ENCODE measurements at regions not wholly inside any gene's neighbourhood (a gene's known extent, or its start where the extent isn't known, plus 50 kb on each side); places are given as distances from the start of the nearest gene placed in this dataset.

DNA sequence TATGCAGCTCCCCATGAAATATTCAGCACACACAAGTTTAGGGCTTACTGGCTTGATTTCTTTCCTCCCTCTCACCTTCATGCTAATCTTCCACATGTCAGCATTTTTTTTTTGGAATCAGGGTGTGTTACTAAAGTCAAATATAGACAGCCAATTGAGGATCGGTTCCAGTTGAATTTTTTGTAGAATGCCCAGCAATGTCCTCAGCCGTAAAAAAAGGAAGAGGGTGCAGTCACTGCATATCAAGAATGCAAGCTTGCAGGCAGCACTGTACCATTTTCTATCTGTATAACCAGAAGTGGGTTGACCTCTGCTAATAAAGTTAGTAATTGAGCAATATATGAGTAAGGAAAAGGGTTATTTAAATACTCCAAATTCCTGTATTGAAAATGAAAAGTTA lies 51.4 kb upstream of the CHMP2B start:
- DNase-seq: no peak

GRCh38 chr3:87173776-87174175 lies 53.3 kb upstream of the CHMP2B start:
- no peak for DNase-seq

- no peak for DNase-seq
These were observed 54.0 kb upstream of the CHMP2B start for GRCh38 chr3:87173071-87173470.

DNA sequence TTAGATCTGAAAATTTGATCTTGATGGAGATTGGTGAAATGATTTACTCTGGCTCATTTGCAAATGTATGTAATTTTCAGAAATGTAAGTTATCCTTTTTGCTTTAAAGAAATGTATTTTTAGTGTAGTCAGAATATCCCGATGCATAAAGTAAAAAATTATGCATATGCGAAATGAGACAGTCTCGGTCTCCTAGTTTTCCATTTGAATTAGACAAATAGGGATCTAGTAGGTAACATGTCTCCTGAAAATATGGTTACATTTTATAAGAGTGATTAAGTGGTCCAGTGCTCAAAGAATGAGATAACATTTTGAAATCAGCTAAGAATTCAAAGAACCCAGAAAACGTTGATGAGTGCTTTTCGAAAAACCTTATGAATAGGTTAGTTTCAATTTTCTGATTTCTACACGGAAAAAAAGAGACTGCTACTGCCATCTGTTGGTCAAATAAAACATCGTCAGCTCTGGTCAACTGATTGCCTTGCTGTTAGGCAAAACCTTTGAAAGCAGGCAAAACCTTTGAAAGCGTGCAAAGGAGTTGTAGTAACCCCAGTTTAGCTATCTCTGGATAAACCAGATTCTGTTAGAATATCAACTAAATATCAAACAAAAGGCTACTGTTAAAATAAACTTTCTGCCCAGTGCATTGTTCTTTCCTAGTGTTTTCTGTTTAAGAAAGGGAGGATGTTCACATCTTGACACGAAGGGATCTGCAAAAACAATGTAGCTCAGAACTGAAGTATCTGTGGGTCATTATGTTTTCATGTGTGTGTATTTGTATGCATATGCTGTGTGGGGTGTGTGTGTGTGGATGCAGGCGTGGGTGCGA lies 59.3 kb upstream of the CHMP2B start:
- peak; percentile 69 for DNase-seq

- DNase-seq: no peak
These were observed 62.9 kb upstream of the CHMP2B start for GRCh38 chr3:87164245-87164644.

- DNase-seq: no peak
These were observed 65.3 kb upstream of the CHMP2B start for GRCh38 chr3:87161851-87162250.

- no peak for DNase-seq
These were observed 65.7 kb upstream of the CHMP2B start for GRCh38 chr3:87161417-87161816.

GRCh38 chr3:87161013-87161412 lies 66.1 kb upstream of the CHMP2B start:
- DNase-seq: no peak

DNA sequence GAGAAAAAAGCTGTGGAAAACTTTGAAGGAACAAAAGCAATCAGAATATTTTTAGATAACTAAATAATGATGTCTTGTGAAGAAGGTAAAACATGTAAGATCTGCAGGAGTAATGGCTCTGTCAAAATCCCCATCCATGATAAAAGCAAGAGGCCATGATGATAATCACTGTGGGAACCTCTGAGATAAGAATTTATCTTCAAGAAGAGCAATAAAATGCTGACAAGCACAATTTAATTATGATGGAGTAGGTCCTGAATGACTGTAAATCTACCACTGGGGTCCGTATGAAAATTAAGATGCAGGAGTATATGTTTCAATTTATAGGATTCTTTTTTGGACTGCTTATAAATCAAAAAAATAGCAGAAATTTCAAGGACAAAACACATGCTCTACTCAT lies 68.3 kb upstream of the CHMP2B start:
- DNase-seq: no peak

DNA sequence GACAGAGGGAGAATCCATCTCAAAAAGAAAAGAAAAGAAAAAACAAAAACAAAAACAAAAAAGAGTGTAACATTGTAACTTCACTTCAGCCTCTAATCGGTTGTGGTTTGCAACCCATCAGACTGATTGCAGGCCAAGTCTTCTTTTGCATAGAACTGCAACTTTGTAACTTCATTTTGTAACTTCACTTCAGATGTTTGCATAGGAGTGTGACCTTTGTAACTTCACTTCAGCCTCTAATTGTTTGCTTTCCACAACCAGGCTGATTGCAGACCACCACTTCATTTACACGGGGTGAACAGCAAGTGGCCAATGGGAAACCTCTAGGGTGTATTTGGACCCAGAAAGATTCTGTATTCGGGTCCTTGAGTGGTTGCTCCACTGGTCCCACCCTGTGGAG lies 79.1 kb upstream of the CHMP2B start:
- DNase-seq: no peak

DNA sequence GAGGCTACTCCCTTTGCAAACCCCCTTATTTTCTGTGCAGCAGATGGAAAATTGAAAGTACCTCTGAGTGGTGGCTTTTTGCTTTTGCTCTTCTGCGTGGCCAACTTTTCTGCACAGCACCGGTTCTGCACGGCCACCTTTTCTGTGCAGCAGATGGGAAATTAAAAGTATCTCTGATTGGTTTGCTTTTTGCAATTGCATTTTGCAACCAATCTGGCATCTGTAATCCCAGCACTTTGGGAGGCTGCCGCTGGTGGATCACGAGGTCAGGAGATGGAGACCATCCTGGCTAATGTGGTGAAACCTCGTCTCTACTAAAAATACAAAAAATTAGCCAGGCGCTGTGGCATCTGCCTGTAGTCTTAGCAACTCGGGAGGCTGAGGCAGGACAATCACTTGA lies 79.5 kb upstream of the CHMP2B start:
- no peak for DNase-seq

DNA sequence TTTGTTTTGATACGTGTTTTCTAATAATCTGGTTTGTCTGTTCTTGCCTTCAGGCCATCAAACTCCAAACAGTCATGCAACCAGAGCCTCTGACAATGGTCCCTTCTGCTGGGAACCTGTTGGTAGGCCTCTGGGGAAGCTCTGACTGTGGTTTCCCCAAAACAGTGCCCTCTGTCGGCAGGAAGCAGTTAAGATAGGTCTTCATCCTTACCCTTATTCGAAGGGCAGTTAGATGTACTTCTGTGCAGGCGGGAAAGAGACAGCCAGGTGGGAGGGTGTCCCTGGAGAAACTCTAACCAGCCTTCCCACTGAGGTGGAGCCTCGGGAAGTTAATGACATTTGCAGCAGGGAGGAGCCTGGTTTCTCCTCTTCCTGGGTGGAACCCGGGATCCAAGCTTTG lies 81.6 kb upstream of the CHMP2B start:
- no peak for DNase-seq

GRCh38 chr3:87136066-87136596 lies 91.0 kb upstream of the CHMP2B start:
- DNase-seq: no peak

GRCh38 chr3:87135412-87135811 lies 91.7 kb upstream of the CHMP2B start:
- no peak for DNase-seq

- DNase-seq: no peak
These were observed 94.3 kb upstream of the CHMP2B start for GRCh38 chr3:87132801-87133200.

DNA sequence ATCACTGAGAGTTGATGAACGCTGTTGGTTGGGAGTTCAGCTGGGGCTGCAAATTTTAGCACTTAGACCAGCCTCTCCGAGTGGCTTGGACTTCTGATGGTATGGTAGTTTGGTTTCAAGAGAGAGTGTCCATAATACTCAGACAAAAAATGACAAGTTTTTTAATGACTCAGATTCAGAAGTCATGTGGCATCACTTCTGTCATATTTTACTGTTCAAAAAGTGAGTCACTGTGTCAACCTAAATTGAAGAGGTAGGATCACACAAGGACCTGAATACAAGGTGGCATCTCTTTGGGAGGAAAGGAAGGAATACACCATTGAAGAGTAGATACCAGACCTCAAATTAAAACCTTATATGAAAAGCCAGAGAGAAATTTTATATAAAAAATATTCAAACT lies 99.1 kb upstream of the CHMP2B start:
- no peak for DNase-seq

- DNase-seq: no peak
These were observed 99.8 kb upstream of the CHMP2B start for GRCh38 chr3:87127281-87127680.

DNA sequence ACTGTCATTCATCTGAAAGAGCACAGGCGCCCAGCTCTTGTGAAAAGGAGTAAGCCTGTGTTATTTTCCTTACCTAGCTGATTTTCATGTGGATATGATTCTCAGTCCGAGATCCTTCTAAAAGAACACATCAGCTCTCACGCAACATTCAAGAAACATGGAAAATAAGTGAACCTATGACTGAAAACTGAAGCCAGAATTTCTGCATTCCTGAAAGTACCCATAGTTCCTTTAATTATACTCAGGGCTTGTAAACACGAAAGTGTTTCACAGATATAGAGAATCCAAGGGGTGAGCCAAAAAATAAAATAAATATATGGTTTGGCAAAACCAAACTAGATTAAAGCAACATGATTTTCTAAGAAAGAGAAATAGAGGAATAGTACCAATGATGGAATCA lies 100.8 kb upstream of the CHMP2B start:
- no peak for DNase-seq

GRCh38 chr3:87125116-87125515 lies 102.0 kb upstream of the CHMP2B start:
- DNase-seq: no peak

- no peak for DNase-seq
These were observed 104.3 kb upstream of the CHMP2B start for GRCh38 chr3:87122766-87123165.

- DNase-seq: no peak
These were observed 105.3 kb upstream of the CHMP2B start for GRCh38 chr3:87121856-87122255.

GRCh38 chr3:87120881-87121280 lies 106.2 kb upstream of the CHMP2B start:
- peak; percentile 5 for DNase-seq

DNA sequence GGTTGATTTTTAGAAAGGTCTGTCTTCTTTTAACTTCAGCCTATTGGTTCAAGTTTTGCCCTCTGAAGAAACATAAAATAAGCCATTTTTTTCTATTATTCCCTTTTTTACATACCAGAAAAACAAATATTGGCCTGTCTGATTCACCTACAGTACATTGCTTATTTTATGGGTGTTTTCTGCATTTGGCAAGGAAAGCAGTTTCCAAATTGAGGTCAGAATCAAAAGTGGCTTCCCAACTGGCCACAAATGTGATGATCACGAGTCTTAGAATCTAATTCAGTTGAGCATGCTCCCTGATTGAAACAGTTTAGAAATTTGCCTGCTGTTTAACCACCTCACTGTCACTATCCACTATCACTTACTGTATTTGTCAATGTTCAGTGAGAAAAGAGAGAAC lies 106.9 kb upstream of the CHMP2B start:
- DNase-seq: no peak

- DNase-seq: no peak
These were observed 117.6 kb upstream of the CHMP2B start for GRCh38 chr3:87109465-87109864.
